ENCODE measurements at regions not wholly inside any gene's neighbourhood (a gene's known extent, or its start where the extent isn't known, plus 50 kb on each side); places are given as distances from the start of the nearest gene placed in this dataset.

DNA sequence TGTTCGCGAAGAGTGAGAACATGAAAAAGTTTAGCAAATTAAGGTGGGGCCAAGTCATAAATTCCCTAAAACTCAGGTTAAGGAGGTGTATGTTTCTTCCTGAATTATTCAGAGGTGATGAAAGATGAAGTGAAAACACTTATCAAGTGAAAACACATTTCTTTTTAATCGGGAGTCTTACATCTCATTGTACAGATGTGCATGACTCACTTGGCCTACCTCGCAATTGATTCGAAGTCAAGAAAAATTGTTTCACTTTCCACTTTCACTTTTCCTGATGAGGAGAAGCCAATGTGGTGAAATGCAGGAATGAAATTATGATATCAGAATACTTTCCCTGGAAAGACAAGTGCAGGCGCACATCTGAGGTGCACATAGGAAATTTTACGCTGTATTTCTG is 78.7 kb downstream of the SLC25A46 start:
- Histone ChIP-seq H3K27ac (ENCODE audit: low read length in 2 of 2) (no peak overlapping the region), H2AFZ (ENCODE audit: insufficient read depth, low read depth, low read length, poor library complexity, severe bottlenecking) (no peak overlapping the region), H4K20me1 (ENCODE audit: control insufficient read depth, insufficient read depth, low read length, poor library complexity, severe bottlenecking) (no peaks in the 10 kb centered on the region), H3K4me3 (ENCODE audit: control extremely low read depth in 1 of 5, extremely low read depth in 1 of 5, insufficient read depth in 1 of 5, low read depth in 2 of 5, low read length in 4 of 5) (no peak overlapping the region), H3K79me2 (ENCODE audit: control insufficient read depth, insufficient read depth, low read length) (no peaks in the 10 kb centered on the region), H3K27me3 (replicated peaks in 1 of 4; ENCODE audit: control extremely low read depth in 1 of 4, control insufficient read depth in 3 of 4, insufficient read depth in 4 of 4, low read length in 3 of 4) (no peaks in the 10 kb centered on the region), H3K4me2 (replicated peaks; ENCODE audit: low read depth, low read length, poor library complexity, severe bottlenecking) (no peak overlapping the region), H3K9ac (ENCODE audit: low read length) (no peak overlapping the region), H3K4me1 (ENCODE audit: control insufficient read depth in 2 of 2, insufficient read depth in 2 of 2, low read length in 2 of 2) (no peaks in the 10 kb centered on the region), H3K9me3 (ENCODE audit: control extremely low read depth in 1 of 3, control insufficient read depth in 2 of 3, insufficient read depth in 1 of 3, low read length in 2 of 3) (no peaks in the 10 kb centered on the region), H3K36me3 (replicated peaks in 1 of 2; ENCODE audit: control extremely low read depth in 1 of 2, control insufficient read depth in 1 of 2, extremely low read depth in 1 of 2, insufficient read depth in 2 of 2, low read length in 1 of 2) (no peaks in the 10 kb centered on the region)
- ChIA-PET CTCF (interaction anchor here (0.5 kb wide), 1 partner anchor 129 kb away, joined by 3 read pairs; no protein-coding TSS in a partner anchor), POLR2A (no interaction called here)
- Mint-ChIP-seq H3K9me3 (ENCODE audit: insufficient read depth) (no peaks in the 10 kb centered on the region), H3K27me3 (no peaks in the 10 kb centered on the region), H3K4me1 (no peaks in the 10 kb centered on the region), H3K4me3 (no peak overlapping the region), H3K27ac (no peak overlapping the region)
- DNase-seq (no peak), ATAC-seq (ENCODE audit: low read depth) (no peak)
- WGBS (ENCODE audit: insufficient coverage): 100% methylated on average over 5 of the region's 7 CpGs
- intact Hi-C loops (cut with micrococcal nuclease): no loop called here
- no peak for TF ChIP-seq EZH2 (IDR thresholded peaks at IDR 0.05; ENCODE audit: borderline replicate concordance, insufficient read depth, low read depth, low read length, poor library complexity, severe bottlenecking)
- TF ChIP-seq, protein P1, sequence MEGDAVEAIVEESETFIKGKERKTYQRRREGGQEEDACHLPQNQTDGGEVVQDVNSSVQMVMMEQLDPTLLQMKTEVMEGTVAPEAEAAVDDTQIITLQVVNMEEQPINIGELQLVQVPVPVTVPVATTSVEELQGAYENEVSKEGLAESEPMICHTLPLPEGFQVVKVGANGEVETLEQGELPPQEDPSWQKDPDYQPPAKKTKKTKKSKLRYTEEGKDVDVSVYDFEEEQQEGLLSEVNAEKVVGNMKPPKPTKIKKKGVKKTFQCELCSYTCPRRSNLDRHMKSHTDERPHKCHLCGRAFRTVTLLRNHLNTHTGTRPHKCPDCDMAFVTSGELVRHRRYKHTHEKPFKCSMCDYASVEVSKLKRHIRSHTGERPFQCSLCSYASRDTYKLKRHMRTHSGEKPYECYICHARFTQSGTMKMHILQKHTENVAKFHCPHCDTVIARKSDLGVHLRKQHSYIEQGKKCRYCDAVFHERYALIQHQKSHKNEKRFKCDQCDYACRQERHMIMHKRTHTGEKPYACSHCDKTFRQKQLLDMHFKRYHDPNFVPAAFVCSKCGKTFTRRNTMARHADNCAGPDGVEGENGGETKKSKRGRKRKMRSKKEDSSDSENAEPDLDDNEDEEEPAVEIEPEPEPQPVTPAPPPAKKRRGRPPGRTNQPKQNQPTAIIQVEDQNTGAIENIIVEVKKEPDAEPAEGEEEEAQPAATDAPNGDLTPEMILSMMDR (IDR thresholded peaks at IDR 0.05): no peak

DNA sequence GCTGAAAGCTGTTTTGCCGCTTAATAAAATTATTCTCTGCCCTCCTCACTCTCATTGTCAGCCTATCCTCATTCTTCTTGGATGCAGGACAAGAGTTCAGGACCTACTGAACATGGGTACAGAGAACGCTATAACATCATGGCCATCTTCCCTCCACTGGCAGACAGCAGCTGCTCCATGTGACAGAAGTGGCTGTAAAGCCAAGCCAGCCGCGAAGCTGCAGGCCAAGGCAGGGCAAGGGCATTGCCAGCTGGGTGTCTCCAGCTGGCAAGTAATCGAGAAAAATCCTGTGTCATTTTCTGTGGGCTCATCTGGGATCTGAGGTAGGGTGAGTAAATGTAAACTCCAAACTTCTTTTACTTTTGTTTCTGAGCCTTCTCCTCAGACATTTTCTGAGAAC is 84.8 kb downstream of the SLC25A46 start:
- Histone ChIP-seq H3K9ac (ENCODE audit: low read length) (no peak overlapping the region), H3K36me3 (replicated peaks in 1 of 2; ENCODE audit: control extremely low read depth in 1 of 2, control insufficient read depth in 1 of 2, extremely low read depth in 1 of 2, insufficient read depth in 2 of 2, low read length in 1 of 2) (no peaks in the 10 kb centered on the region), H3K9me3 (ENCODE audit: control extremely low read depth in 1 of 3, control insufficient read depth in 2 of 3, insufficient read depth in 1 of 3, low read length in 2 of 3) (peaks cover 5 to 18% (median 10%) of the 10 kb centered on the region in 3 donors), H3K4me3 (ENCODE audit: control extremely low read depth in 1 of 5, extremely low read depth in 1 of 5, insufficient read depth in 1 of 5, low read depth in 2 of 5, low read length in 4 of 5) (no peak overlapping the region), H2AFZ (ENCODE audit: insufficient read depth, low read depth, low read length, poor library complexity, severe bottlenecking) (no peak overlapping the region), H3K27me3 (replicated peaks in 1 of 4; ENCODE audit: control extremely low read depth in 1 of 4, control insufficient read depth in 3 of 4, insufficient read depth in 4 of 4, low read length in 3 of 4) (no peaks in the 10 kb centered on the region), H3K4me2 (replicated peaks; ENCODE audit: low read depth, low read length, poor library complexity, severe bottlenecking) (no peak overlapping the region), H3K4me1 (ENCODE audit: control insufficient read depth in 2 of 2, insufficient read depth in 2 of 2, low read length in 2 of 2) (no peaks in the 10 kb centered on the region), H4K20me1 (ENCODE audit: control insufficient read depth, insufficient read depth, low read length, poor library complexity, severe bottlenecking) (no peaks in the 10 kb centered on the region), H3K27ac (ENCODE audit: low read length in 2 of 2) (no peak overlapping the region), H3K79me2 (ENCODE audit: control insufficient read depth, insufficient read depth, low read length) (no peaks in the 10 kb centered on the region)
- Mint-ChIP-seq H3K4me1 (no peaks in the 10 kb centered on the region), H3K9me3 (ENCODE audit: insufficient read depth) (peaks cover 7% of the 10 kb centered on the region), H3K27me3 (no peaks in the 10 kb centered on the region), H3K27ac (no peak overlapping the region), H3K4me3 (no peak overlapping the region)
- 100% methylated on average over 4 of the region's 5 CpGs for WGBS (ENCODE audit: insufficient coverage)
- ATAC-seq (ENCODE audit: low read depth) (no peak), DNase-seq (no peak)
- ChIA-PET POLR2A (no interaction called here), CTCF (no interaction called here)
- TF ChIP-seq EZH2 (IDR thresholded peaks at IDR 0.05; ENCODE audit: borderline replicate concordance, insufficient read depth, low read depth, low read length, poor library complexity, severe bottlenecking): no peak
- TF ChIP-seq, protein P1 (IDR thresholded peaks at IDR 0.05): no peak
- intact Hi-C loops (cut with micrococcal nuclease): no loop called here

Measured in B cell (primary cell).